ENCODE measurements at regions not wholly inside any gene's neighbourhood (a gene's known extent, or its start where the extent isn't known, plus 50 kb on each side); places are given as distances from the start of the nearest gene placed in this dataset.

DNA sequence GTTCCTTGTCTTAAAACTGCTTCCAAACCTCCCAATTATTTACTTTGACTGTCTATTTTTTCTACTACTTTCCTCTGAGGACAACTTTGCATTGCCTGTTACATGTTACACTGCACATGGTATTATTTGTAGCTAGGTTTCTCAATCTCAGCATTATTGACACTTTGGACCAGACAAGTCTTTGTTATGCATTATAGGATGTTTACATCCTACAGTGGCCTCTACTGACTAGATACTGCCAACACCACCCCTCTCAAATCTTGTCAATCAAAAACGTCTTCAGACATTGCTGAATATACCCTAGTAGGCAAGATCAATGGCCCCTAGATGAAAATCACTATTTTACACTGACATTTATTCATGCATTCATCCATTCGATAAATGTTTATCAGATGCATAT lies 129.6 kb upstream of the DNAJC10 start:
- TF ChIP-seq, protein P1, sequence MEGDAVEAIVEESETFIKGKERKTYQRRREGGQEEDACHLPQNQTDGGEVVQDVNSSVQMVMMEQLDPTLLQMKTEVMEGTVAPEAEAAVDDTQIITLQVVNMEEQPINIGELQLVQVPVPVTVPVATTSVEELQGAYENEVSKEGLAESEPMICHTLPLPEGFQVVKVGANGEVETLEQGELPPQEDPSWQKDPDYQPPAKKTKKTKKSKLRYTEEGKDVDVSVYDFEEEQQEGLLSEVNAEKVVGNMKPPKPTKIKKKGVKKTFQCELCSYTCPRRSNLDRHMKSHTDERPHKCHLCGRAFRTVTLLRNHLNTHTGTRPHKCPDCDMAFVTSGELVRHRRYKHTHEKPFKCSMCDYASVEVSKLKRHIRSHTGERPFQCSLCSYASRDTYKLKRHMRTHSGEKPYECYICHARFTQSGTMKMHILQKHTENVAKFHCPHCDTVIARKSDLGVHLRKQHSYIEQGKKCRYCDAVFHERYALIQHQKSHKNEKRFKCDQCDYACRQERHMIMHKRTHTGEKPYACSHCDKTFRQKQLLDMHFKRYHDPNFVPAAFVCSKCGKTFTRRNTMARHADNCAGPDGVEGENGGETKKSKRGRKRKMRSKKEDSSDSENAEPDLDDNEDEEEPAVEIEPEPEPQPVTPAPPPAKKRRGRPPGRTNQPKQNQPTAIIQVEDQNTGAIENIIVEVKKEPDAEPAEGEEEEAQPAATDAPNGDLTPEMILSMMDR (IDR thresholded peaks at IDR 0.05), result no peak
- TF ChIP-seq TEAD4 (CRISPR knock-in tag; IDR thresholded peaks at IDR 0.05), result no peak
- TF ChIP-seq ESRRA (CRISPR knock-in tag; IDR thresholded peaks at IDR 0.05; ENCODE audit: borderline replicate concordance), result no peak
- TF ChIP-seq, protein P2, sequence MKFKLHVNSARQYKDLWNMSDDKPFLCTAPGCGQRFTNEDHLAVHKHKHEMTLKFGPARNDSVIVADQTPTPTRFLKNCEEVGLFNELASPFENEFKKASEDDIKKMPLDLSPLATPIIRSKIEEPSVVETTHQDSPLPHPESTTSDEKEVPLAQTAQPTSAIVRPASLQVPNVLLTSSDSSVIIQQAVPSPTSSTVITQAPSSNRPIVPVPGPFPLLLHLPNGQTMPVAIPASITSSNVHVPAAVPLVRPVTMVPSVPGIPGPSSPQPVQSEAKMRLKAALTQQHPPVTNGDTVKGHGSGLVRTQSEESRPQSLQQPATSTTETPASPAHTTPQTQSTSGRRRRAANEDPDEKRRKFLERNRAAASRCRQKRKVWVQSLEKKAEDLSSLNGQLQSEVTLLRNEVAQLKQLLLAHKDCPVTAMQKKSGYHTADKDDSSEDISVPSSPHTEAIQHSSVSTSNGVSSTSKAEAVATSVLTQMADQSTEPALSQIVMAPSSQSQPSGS (CRISPR knock-in tag; IDR thresholded peaks at IDR 0.05; ENCODE audit: borderline replicate concordance, low read depth), result no peak
- TF ChIP-seq, protein P3, sequence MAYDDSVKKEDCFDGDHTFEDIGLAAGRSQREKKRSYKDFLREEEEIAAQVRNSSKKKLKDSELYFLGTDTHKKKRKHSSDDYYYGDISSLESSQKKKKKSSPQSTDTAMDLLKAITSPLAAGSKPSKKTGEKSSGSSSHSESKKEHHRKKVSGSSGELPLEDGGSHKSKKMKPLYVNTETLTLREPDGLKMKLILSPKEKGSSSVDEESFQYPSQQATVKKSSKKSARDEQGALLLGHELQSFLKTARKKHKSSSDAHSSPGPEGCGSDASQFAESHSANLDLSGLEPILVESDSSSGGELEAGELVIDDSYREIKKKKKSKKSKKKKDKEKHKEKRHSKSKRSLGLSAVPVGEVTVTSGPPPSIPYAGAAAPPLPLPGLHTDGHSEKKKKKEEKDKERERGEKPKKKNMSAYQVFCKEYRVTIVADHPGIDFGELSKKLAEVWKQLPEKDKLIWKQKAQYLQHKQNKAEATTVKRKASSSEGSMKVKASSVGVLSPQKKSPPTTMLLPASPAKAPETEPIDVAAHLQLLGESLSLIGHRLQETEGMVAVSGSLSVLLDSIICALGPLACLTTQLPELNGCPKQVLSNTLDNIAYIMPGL (CRISPR knock-in tag; IDR thresholded peaks at IDR 0.05), result no peak
- TF ChIP-seq, protein P4, sequence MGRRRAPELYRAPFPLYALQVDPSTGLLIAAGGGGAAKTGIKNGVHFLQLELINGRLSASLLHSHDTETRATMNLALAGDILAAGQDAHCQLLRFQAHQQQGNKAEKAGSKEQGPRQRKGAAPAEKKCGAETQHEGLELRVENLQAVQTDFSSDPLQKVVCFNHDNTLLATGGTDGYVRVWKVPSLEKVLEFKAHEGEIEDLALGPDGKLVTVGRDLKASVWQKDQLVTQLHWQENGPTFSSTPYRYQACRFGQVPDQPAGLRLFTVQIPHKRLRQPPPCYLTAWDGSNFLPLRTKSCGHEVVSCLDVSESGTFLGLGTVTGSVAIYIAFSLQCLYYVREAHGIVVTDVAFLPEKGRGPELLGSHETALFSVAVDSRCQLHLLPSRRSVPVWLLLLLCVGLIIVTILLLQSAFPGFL (CRISPR knock-in tag; IDR thresholded peaks at IDR 0.05; ENCODE audit: borderline replicate concordance), result no peak
- no peak for TF ChIP-seq SP1 (CRISPR knock-in tag; conservative IDR thresholded peaks at IDR 0.05)

All from WTC11 (cell line).